ENCODE measurements at regions not wholly inside any gene's neighbourhood (a gene's known extent, or its start where the extent isn't known, plus 50 kb on each side); places are given as distances from the start of the nearest gene placed in this dataset.

DNA sequence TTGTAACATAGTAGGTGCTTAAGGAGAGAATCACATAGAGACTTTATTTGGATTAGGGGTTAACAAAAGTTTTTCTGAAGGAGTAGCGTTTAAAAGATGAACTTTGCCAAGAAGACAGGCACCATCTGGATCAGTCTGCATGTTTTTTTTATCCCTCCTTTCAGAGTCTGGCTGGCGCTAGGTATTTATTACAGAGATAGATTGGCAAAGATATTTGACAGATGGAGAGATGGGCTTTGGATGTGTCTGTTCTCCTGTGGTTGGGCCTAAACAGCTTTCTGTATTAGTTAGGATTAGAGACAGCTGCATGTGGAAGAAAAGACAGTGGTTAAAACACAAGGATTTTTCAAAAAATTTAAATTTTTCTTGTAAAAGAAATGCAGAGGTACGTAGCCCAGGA is 133.9 kb downstream of the C12orf75 start:
- TF ChIP-seq, protein P1, sequence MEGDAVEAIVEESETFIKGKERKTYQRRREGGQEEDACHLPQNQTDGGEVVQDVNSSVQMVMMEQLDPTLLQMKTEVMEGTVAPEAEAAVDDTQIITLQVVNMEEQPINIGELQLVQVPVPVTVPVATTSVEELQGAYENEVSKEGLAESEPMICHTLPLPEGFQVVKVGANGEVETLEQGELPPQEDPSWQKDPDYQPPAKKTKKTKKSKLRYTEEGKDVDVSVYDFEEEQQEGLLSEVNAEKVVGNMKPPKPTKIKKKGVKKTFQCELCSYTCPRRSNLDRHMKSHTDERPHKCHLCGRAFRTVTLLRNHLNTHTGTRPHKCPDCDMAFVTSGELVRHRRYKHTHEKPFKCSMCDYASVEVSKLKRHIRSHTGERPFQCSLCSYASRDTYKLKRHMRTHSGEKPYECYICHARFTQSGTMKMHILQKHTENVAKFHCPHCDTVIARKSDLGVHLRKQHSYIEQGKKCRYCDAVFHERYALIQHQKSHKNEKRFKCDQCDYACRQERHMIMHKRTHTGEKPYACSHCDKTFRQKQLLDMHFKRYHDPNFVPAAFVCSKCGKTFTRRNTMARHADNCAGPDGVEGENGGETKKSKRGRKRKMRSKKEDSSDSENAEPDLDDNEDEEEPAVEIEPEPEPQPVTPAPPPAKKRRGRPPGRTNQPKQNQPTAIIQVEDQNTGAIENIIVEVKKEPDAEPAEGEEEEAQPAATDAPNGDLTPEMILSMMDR (IDR thresholded peaks at IDR 0.05; ENCODE audit: insufficient read depth, low read length, poor library complexity, severe bottlenecking) = no peak
- no peak for TF ChIP-seq EZH2phosphoT487 (conservative IDR thresholded peaks at IDR 0.05; ENCODE audit: low read length)
